ENCODE measurements at regions not wholly inside any gene's neighbourhood (a gene's known extent, or its start where the extent isn't known, plus 50 kb on each side); places are given as distances from the start of the nearest gene placed in this dataset.
"Not testable (repeated sequence)": the region's sequence is repeated elsewhere in the genome, so short reads cannot be mapped to it uniquely, and the experiment has no call there.

DNA sequence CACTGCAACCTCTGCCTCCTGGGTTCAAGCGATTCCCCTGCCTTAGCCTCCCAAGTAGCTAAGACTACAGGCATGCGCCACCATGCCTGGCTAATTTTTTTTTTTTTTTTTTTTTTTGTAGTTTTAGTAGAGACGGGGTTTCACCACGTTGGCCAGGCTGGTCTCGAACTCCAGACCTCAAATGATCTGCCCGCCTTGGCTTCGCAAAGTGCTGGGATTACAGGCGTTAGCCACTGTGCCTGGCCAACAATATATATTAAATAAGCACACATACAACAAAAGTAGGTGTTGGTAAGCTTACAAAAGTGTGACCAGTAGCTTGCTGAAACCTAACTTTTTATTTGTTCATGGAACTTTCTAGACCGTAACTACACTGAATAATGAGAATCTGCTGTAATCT is 117.1 kb upstream of the SERF1B start:
- DNase-seq, result peak in 5 of 14 experiments; percentile 0 to 11 (median 0)
- H3K4me3 Mint-ChIP-seq; H3K9me3 Mint-ChIP-seq; intact Hi-C loops (cut with DNase I, micrococcal nuclease); H3K27ac Mint-ChIP-seq; H3K27me3 ChIP-seq (ENCODE audit: control insufficient read depth in 1 of 2, insufficient read depth in 2 of 2, low read length in 2 of 2); H3K4me1 ChIP-seq (ENCODE audit: insufficient read depth, low read length); H3K4me3 ChIP-seq (ENCODE audit: low read length); H3K36me3 Mint-ChIP-seq (ENCODE audit: low read depth); H3K4me1 Mint-ChIP-seq (ENCODE audit: low read depth); CTCF ChIA-PET; ATAC-seq (ENCODE audit: poor library complexity); H3K36me3 ChIP-seq (ENCODE audit: insufficient read depth, low read length); H3K27ac ChIP-seq (ENCODE audit: low read depth in 1 of 2, low read length in 2 of 2); POLR2A ChIA-PET; H3K27me3 Mint-ChIP-seq; H3K9me3 ChIP-seq (ENCODE audit: control insufficient read depth in 1 of 2, insufficient read depth in 1 of 2, low read length in 2 of 2): not testable (repeated sequence)

DNA sequence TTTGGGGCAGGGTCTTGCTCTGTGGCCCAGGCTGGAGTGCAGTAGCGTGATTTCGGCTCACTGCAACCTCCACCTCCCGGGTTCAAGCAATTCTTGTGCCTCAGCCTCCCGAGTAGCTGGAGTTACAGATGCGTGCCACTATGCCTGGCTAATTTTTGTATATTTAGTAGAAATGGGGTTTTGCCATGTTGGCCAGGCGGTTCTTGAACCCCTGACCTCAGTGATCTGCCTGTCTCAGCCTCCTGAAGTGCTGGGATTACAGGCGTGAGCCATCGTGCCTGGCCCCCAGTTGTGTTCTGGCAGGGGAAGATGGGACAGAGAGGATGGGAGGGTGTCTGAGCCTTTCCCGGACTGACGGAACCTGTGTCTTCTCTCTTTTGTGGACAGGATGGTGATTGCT is 111.3 kb upstream of the SERF1B start:
- H3K27me3 Mint-ChIP-seq; H3K27ac ChIP-seq (ENCODE audit: low read depth in 1 of 2, low read length in 2 of 2); H3K27me3 ChIP-seq (ENCODE audit: control insufficient read depth in 1 of 2, insufficient read depth in 2 of 2, low read length in 2 of 2); H3K9me3 ChIP-seq (ENCODE audit: control insufficient read depth in 1 of 2, insufficient read depth in 1 of 2, low read length in 2 of 2); H3K4me1 ChIP-seq (ENCODE audit: insufficient read depth, low read length); H3K4me3 ChIP-seq (ENCODE audit: low read length); intact Hi-C loops (cut with DNase I, micrococcal nuclease); H3K27ac Mint-ChIP-seq; CTCF ChIA-PET; H3K9me3 Mint-ChIP-seq; H3K4me1 Mint-ChIP-seq (ENCODE audit: low read depth); H3K36me3 ChIP-seq (ENCODE audit: insufficient read depth, low read length); H3K4me3 Mint-ChIP-seq; ATAC-seq (ENCODE audit: poor library complexity); DNase-seq; H3K36me3 Mint-ChIP-seq (ENCODE audit: low read depth); POLR2A ChIA-PET: not testable (repeated sequence)
